22Rv1 (cell line): ENCODE measurements at regions not wholly inside any gene's neighbourhood (a gene's known extent, or its start where the extent isn't known, plus 50 kb on each side); places are given as distances from the start of the nearest gene placed in this dataset.

Experiments
- CTCF ChIP-seq: fragments of 450-650 bp; IDR thresholded peaks from 2 replicates; pipeline ENCODE4 v1.5.1; 2017; ENCODE audit warnings: mild to moderate bottlenecking
- ZFX ChIP-seq: fragments of 450-650 bp; IDR thresholded peaks from 2 replicates; pipeline ENCODE4 v1.6.1; 2017; ENCODE audit warnings: antibody characterized with exemption, borderline replicate concordance

DNA sequence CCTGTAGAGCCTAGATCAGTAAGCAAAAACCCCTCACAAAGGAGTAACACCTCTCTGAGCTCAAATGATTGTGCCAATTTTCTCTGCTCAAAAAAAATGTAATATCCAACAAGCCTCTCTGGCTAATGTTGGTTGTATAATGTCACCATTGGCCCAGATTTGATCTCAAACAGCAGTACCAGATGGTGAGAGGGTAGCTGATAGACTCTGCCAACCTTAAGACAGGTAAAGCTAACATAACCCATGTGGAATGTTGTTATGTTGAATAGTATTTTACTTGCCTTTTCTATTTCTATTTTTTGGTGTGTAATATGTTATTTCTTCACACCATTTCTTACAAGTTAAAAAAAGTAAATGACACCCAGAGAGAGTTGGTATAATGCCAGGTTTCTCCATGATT, 166.7 kb upstream of the GUCY1A2 start:
- no peak for TF ChIP-seq CTCF
- TF ChIP-seq ZFX = no peak
